LNCAP (cell line): ENCODE measurements at regions not wholly inside any gene's neighbourhood (a gene's known extent, or its start where the extent isn't known, plus 50 kb on each side); places are given as distances from the start of the nearest gene placed in this dataset.

Experiments used
- CTCF ChIP-seq: fragments of 450-650 bp; IDR thresholded peaks from 2 replicates; pipeline ENCODE4 v1.5.1; 2017; ENCODE audit warnings: mild to moderate bottlenecking

- no peak for TF ChIP-seq CTCF
Observed at GRCh38 chr5:123756318-123756665, 244.3 kb downstream of the CSNK1G3 start.

GRCh38 chr5:123755653-123756317 is 243.8 kb downstream of the CSNK1G3 start:
- TF ChIP-seq CTCF, result no peak

GRCh38 chr5:123754908-123755307 is 242.9 kb downstream of the CSNK1G3 start:
- TF ChIP-seq CTCF, result no peak

GRCh38 chr5:123753937-123754891 is 242.2 kb downstream of the CSNK1G3 start:
- TF ChIP-seq CTCF, result no peak

- no peak for TF ChIP-seq CTCF
Observed at GRCh38 chr5:123753180-123753936, 241.4 kb downstream of the CSNK1G3 start.

GRCh38 chr5:123752552-123753179 is 240.7 kb downstream of the CSNK1G3 start:
- no peak for TF ChIP-seq CTCF

GRCh38 chr5:123751670-123752069 is 239.7 kb downstream of the CSNK1G3 start:
- no peak for TF ChIP-seq CTCF
